AG10803 (cell line): ENCODE measurements at regions not wholly inside any gene's neighbourhood (a gene's known extent, or its start where the extent isn't known, plus 50 kb on each side); places are given as distances from the start of the nearest gene placed in this dataset.
A peak's percentile ranks its signal among the peaks of the same experiment; 100 is the strongest.

ENCODE experiments used
- DNase-seq: peaks from one replicate; pipeline ENCODE4 v3.0.0; 2010; ENCODE audit warnings: low read depth
- H3K4me3 ChIP-seq: 2 replicates; pipeline ENCODE4 v1.5.1; 2011; ENCODE audit warnings: mild to moderate bottlenecking, low read length, control low read depth
- CTCF ChIP-seq: conservative IDR thresholded peaks from 2 replicates; pipeline ENCODE4 v1.5.1; 2011; ENCODE audit warnings: mild to moderate bottlenecking, low read length, control low read depth, inconsistent platforms

- no peak overlapping the region for H3K4me3 ChIP-seq
- no peak for TF ChIP-seq CTCF
- no peak for DNase-seq
Measured at GRCh38 chr21:38680401-38680800, 125.3 kb upstream of the ETS2 start.

- peak; percentile 28 for DNase-seq
- H3K4me3 ChIP-seq = no peak overlapping the region
- TF ChIP-seq CTCF = no peak
Measured at GRCh38 chr21:38683222-38683621, 122.5 kb upstream of the ETS2 start.

- DNase-seq = no peak
- TF ChIP-seq CTCF = no peak
- H3K4me3 ChIP-seq = no peak overlapping the region
Measured at GRCh38 chr21:38688068-38688467, 117.7 kb upstream of the ETS2 start.

GRCh38 chr21:38691631-38692030, 114.1 kb upstream of the ETS2 start:
- no peak for DNase-seq
- TF ChIP-seq CTCF = no peak
- H3K4me3 ChIP-seq = no peak overlapping the region

- TF ChIP-seq CTCF = no peak
Measured at GRCh38 chr21:38696579-38696978, 109.2 kb upstream of the ETS2 start.

GRCh38 chr21:38699048-38699447, 106.7 kb upstream of the ETS2 start:
- DNase-seq = no peak
- peak; percentile 24 for TF ChIP-seq CTCF

More at GRCh38 chr21:38696579-38696978, 109.2 kb upstream of the ETS2 start:
- DNase-seq = no peak
- H3K4me3 ChIP-seq = no peak overlapping the region

GRCh38 chr21:38702196-38702595, 103.5 kb upstream of the ETS2 start:
- no peak for TF ChIP-seq CTCF
- H3K4me3 ChIP-seq = no peak overlapping the region
- no peak for DNase-seq

More at GRCh38 chr21:38699048-38699447, 106.7 kb upstream of the ETS2 start:
- H3K4me3 ChIP-seq = no peak overlapping the region
